IMR-90 (cell line): ENCODE measurements at regions not wholly inside any gene's neighbourhood (a gene's known extent, or its start where the extent isn't known, plus 50 kb on each side); places are given as distances from the start of the nearest gene placed in this dataset.

Source experiments
- ATAC-seq: fragments of 200-7000 bp; cut with Tn5 transposase; 2 replicates; pipeline ENCODE4 v1.9.1; 2020; ENCODE audit warnings: low read depth, mild to moderate bottlenecking, moderate library complexity
- BruUV-seq: library from RNA; stranded (reverse); fragments of 400-500 nt; replicated peaks from 2 replicates; lab custom pipeline; 2021; lab: Mats Ljungman, UMichigan
- CTCF ChIA-PET: fragments of 300-600 bp; formaldehyde crosslinking; extraction: SDS; loops from one replicate; lab custom pipeline; 2021; ENCODE audit warnings: antibody characterized with exemption; lab: Yijun Ruan, JAX
- POLR2A ChIA-PET: fragments of 300-600 bp; sonication (Branson Sonifier 250); formaldehyde crosslinking; loops from one replicate; lab custom pipeline; 2022; ENCODE audit warnings: antibody characterized with exemption; ENCODE audit not compliant: unreplicated experiment; lab: Charles Lee
- DNase-seq: peaks from one replicate; pipeline ENCODE4 v3.0.0; 2013
- H2AFZ ChIP-seq: replicated peaks from 2 replicates; pipeline ENCODE3; 2013; ENCODE audit warnings: low read length, mild to moderate bottlenecking; ENCODE audit not compliant: poor library complexity
- H2AK5ac ChIP-seq: 2 replicates; pipeline ENCODE4 v1.6.1; 2013; ENCODE audit warnings: low read depth, low read length, inconsistent platforms
- H2AK9ac ChIP-seq: replicated peaks from 2 replicates; pipeline ENCODE3; 2013; ENCODE audit warnings: mild to moderate bottlenecking, low read depth, low read length, moderate library complexity; ENCODE audit not compliant: poor library complexity
- H2BK120ac ChIP-seq: 2 replicates; pipeline ENCODE4 v1.6.1; 2013; ENCODE audit warnings: low read depth, low read length, inconsistent platforms
- H2BK15ac ChIP-seq: 3 replicates; pipeline ENCODE4 v1.6.1; 2013; ENCODE audit warnings: low read depth, low read length, inconsistent platforms
- H2BK20ac ChIP-seq: 2 replicates; pipeline ENCODE4 v1.6.1; 2013; ENCODE audit warnings: low read depth, mild to moderate bottlenecking, inconsistent platforms, low read length, moderate library complexity
- H2BK5ac ChIP-seq: 2 replicates; pipeline ENCODE4 v1.6.1; 2013; ENCODE audit warnings: mild to moderate bottlenecking, low read depth, low read length, inconsistent platforms; ENCODE audit not compliant: poor library complexity, severe bottlenecking
- H3K14ac ChIP-seq: replicated peaks from 2 replicates; pipeline ENCODE4 v1.6.1; 2013; ENCODE audit warnings: low read depth, low read length, inconsistent platforms
- H3K18ac ChIP-seq: 2 replicates; pipeline ENCODE4 v1.6.1; 2013; ENCODE audit warnings: low read depth, low read length, control low read depth
- H3K23ac ChIP-seq: 2 replicates; pipeline ENCODE4 v1.6.1; 2013; ENCODE audit warnings: low read depth, low read length, inconsistent platforms
- H3K27ac ChIP-seq: 2 replicates; pipeline ENCODE4 v1.5.1; 2013; ENCODE audit warnings: mild to moderate bottlenecking, control low read depth, low read length; ENCODE audit not compliant: insufficient read depth
- H3K27me3 ChIP-seq: 2 replicates; pipeline ENCODE4 v1.6.1; 2013; ENCODE audit warnings: low read length; ENCODE audit not compliant: control insufficient read depth, insufficient read depth
- H3K36me3 ChIP-seq: 2 replicates; pipeline ENCODE4 v1.6.1; 2013; ENCODE audit warnings: low read length, mixed read lengths; ENCODE audit not compliant: control insufficient read depth, insufficient read depth
- H3K4ac ChIP-seq: 2 replicates; pipeline ENCODE4 v1.6.1; 2013; ENCODE audit warnings: low read depth, low read length, inconsistent platforms
- H3K4me1 ChIP-seq: 2 replicates; pipeline ENCODE4 v1.6.1; 2013; ENCODE audit warnings: low read length, mixed read lengths; ENCODE audit not compliant: control insufficient read depth, insufficient read depth
- H3K4me2 ChIP-seq: 2 replicates; pipeline ENCODE4 v1.6.1; 2013; ENCODE audit warnings: low read depth, mild to moderate bottlenecking, control low read depth, low read length, moderate library complexity
- H3K4me3 ChIP-seq: 2 replicates; pipeline ENCODE4 v1.5.1; 2013; ENCODE audit warnings: low read depth, mild to moderate bottlenecking, control low read depth, low read length, moderate library complexity; ENCODE audit not compliant: insufficient read depth
- H3K56ac ChIP-seq: 2 replicates; pipeline ENCODE4 v1.6.1; 2013; ENCODE audit warnings: low read length, inconsistent platforms; ENCODE audit not compliant: insufficient read depth; ENCODE audit errors: extremely low read depth
- H3K79me1 ChIP-seq, 2 experiments: 2 replicates each; pipeline ENCODE4 v1.6.1; 2013; ENCODE audit warnings: low read length in 2 of 2, inconsistent platforms in 1 of 2, low read depth in 1 of 2
- H3K9ac ChIP-seq: 2 replicates; pipeline ENCODE4 v1.6.1; 2013; ENCODE audit warnings: low read depth, low read length, control low read depth
- H3K9me1 ChIP-seq: 2 replicates; pipeline ENCODE4 v1.6.1; 2013; ENCODE audit warnings: low read length, inconsistent platforms; ENCODE audit not compliant: insufficient read depth
- H3K9me3 ChIP-seq: 2 replicates; pipeline ENCODE4 v1.6.1; 2013; ENCODE audit warnings: low read length; ENCODE audit not compliant: control insufficient read depth, insufficient read depth
- H4K20me1 ChIP-seq: 2 replicates; pipeline ENCODE4 v1.6.1; 2013; ENCODE audit warnings: low read length, inconsistent platforms; ENCODE audit not compliant: insufficient read depth
- H4K5ac ChIP-seq: 2 replicates; pipeline ENCODE4 v1.6.1; 2013; ENCODE audit warnings: mild to moderate bottlenecking, low read depth, low read length, control low read depth
- H4K8ac ChIP-seq, 2 experiments: 2 replicates each; pipeline ENCODE4 v1.6.1; 2013; ENCODE audit warnings: low read depth in 2 of 2, low read length in 2 of 2, control low read depth in 1 of 2, inconsistent platforms in 1 of 2
- H4K91ac ChIP-seq: 2 replicates; pipeline ENCODE4 v1.6.1; 2013; ENCODE audit warnings: low read depth, low read length, inconsistent platforms; ENCODE audit not compliant: insufficient read depth
- BHLHE40 ChIP-seq: fragments of 150-350 bp; IDR thresholded peaks from 2 replicates; pipeline ENCODE4 v1.6.1; 2016; ENCODE audit warnings: mild to moderate bottlenecking, low read depth, low read length
- CEBPB ChIP-seq: IDR thresholded peaks from 2 replicates; pipeline ENCODE4 v1.6.1; 2012; ENCODE audit warnings: low read depth, low read length, improper control_type of control experiment
- CHD1 ChIP-seq: IDR thresholded peaks from 2 replicates; pipeline ENCODE4 v1.6.1; 2012; ENCODE audit warnings: low read depth, low read length, improper control_type of control experiment
- FOS ChIP-seq: fragments of 150-350 bp; IDR thresholded peaks from 2 replicates; pipeline ENCODE4 v1.6.1; 2016; ENCODE audit warnings: low read depth, low read length
- MAFK ChIP-seq: IDR thresholded peaks from 2 replicates; pipeline ENCODE4 v1.6.1; 2012; ENCODE audit warnings: low read depth, low read length, improper control_type of control experiment
- MAZ ChIP-seq: IDR thresholded peaks from 2 replicates; pipeline ENCODE4 v1.6.1; 2012; ENCODE audit warnings: low read depth, mild to moderate bottlenecking, low read length, improper control_type of control experiment, moderate library complexity, borderline replicate concordance
- MXI1 ChIP-seq: IDR thresholded peaks from 2 replicates; pipeline ENCODE4 v1.6.1; 2012; ENCODE audit warnings: low read depth, mild to moderate bottlenecking, low read length, moderate library complexity, borderline replicate concordance
- NFE2L2 ChIP-seq: fragments of 150-350 bp; IDR thresholded peaks from 2 replicates; pipeline ENCODE4 v1.6.1; 2016; ENCODE audit warnings: low read depth, mild to moderate bottlenecking, low read length
- RAD21 ChIP-seq: IDR thresholded peaks from 2 replicates; pipeline ENCODE4 v1.6.1; 2012; ENCODE audit warnings: low read length, improper control_type of control experiment
- RCOR1 ChIP-seq: IDR thresholded peaks from 2 replicates; pipeline ENCODE4 v1.6.1; 2012; ENCODE audit warnings: mild to moderate bottlenecking, low read length, improper control_type of control experiment; ENCODE audit not compliant: insufficient replicate concordance
- RFX5 ChIP-seq: IDR thresholded peaks from 2 replicates; pipeline ENCODE4 v1.8.0; 2012; ENCODE audit warnings: low read depth, mild to moderate bottlenecking, low read length, moderate library complexity
- SMC3 ChIP-seq: fragments of 150-350 bp; IDR thresholded peaks from 2 replicates; pipeline ENCODE4 v1.6.1; 2016; ENCODE audit warnings: low read depth, mild to moderate bottlenecking, antibody characterized with exemption, low read length, moderate library complexity
- WGBS, 2 experiments: methylation state at CpG; one replicate each; pipeline versions ENCODE4 v1.1.5 to v1.1.7; 2013; ENCODE audit warnings: missing lambda C conversion rate in 2 of 2; ENCODE audit not compliant: insufficient read length in 1 of 2; ENCODE audit errors: extremely low coverage in 2 of 2; 5-methylcytosine and 5-hydroxymethylcytosine counted together
- dilution Hi-C: fragments of 300-500 bp; cut with HindIII; formaldehyde crosslinking; loops from one replicate; pipeline ENCODE4 v1.14.3; 2018; ENCODE audit warnings: low sequenced_read_pairs; ENCODE audit not compliant: unreplicated experiment
- in situ Hi-C: fragments of 300-500 bp; cut with MboI; formaldehyde crosslinking; loops from 3 replicates; pipeline ENCODE4 v1.14.3; 2019; ENCODE audit warnings: low sequenced_read_pairs, inconsistent platforms, mixed read lengths
- intact Hi-C: fragments of 100-400 bp; cut with micrococcal nuclease; formaldehyde crosslinking; loops from 2 replicates; pipeline ENCODE4 v1.10.0; 2022
- TF ChIP-seq, protein P1 (sequence below): fragments of 150-350 bp; IDR thresholded peaks from 2 replicates; pipeline ENCODE4 v1.6.1; 2017; ENCODE audit warnings: mild to moderate bottlenecking, antibody characterized with exemption, low read length, low read depth
- TF ChIP-seq, protein P2 (sequence below): conservative IDR thresholded peaks from 2 replicates; pipeline ENCODE4 v1.5.1; 2012; ENCODE audit warnings: mild to moderate bottlenecking, low read depth, low read length, improper control_type of control experiment

DNA sequence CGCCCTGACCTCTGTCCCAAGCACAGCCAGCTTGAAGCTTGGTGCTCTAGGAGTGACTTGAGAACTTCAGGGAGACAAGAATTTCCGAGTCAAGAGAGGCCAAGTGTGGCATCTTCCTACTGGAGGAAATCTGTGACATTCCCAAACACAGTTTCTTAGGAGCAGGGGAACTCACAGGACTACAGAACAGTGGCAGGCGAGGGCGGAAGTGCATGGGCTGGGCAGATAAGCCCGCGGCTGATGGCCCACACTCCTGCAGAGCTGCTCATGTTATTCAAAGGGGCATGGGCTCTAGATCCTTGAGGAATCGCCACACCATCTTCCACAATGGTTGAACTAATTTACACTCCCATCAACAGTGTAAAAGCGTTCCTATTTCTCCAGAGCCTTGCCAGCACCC is 168.8 kb downstream of the KATNAL1 start:
- H2AFZ ChIP-seq: peak overlapping the region; percentile 4
- in situ Hi-C loops: loop anchor here (10.0 to 25.0 kb wide), 3 partner anchors 306 to 899 kb away; no protein-coding TSS in a partner anchor

More for the DNA sequence above, 168.8 kb downstream of the KATNAL1 start:
- 40% methylated on average over 2 of the region's 8 CpGs; no CpG with 5 or more reads in 1 of the 2 experiments for WGBS, 2 experiments
- H2BK20ac ChIP-seq: peak overlapping the region; percentile 35
- no peak overlapping the region for H3K56ac ChIP-seq
- H2BK5ac ChIP-seq: no peak overlapping the region
- H3K79me1 ChIP-seq: no peaks in the 10 kb centered on the region
- H3K4ac ChIP-seq: peak overlapping the region; percentile 81
- no peak overlapping the region for H3K27ac ChIP-seq
- no peaks in the 10 kb centered on the region for H3K9me3 ChIP-seq
- intact Hi-C loops (loop anchor here (10.0 kb wide), 4 partner anchors 166 to 726 kb away; partner anchors contain the start of gene KATNAL1), dilution Hi-C loops (no loop called here)
- ATAC-seq (no peak), DNase-seq (no peak)
- H2AK5ac ChIP-seq: peak overlapping the region; percentile 82
- ChIA-PET CTCF (interaction anchor here (0.6 kb wide), 1 partner anchor 152 kb away, joined by 3 read pairs; no protein-coding TSS in a partner anchor), POLR2A (interaction anchor here (0.6 kb wide), 1 partner anchor 380 kb away, joined by 6 read pairs; no protein-coding TSS in a partner anchor)
- H2BK15ac ChIP-seq: peak overlapping the region; percentile 20; the same call in 1 of the 3 replicates
- H3K36me3 ChIP-seq: no peaks in the 10 kb centered on the region
- BruUV-seq: no TSS peak
- H2AK9ac ChIP-seq: no peak overlapping the region
- H4K91ac ChIP-seq: peak overlapping the region; percentile 56
- peak overlapping the region; percentile 10 for H3K14ac ChIP-seq
- peak overlapping the region in 1 of 2 experiments; percentile 72; a peak in 1 of 4 replicates for H4K8ac ChIP-seq
- peak overlapping the region; percentile 14; the same call in 1 of the 2 replicates for H3K18ac ChIP-seq
- H3K4me1 ChIP-seq: peaks cover 18% of the 10 kb centered on the region
- no peak overlapping the region for H3K4me2 ChIP-seq
- H3K9me1 ChIP-seq: peaks cover 12% of the 10 kb centered on the region
- H3K23ac ChIP-seq: peak overlapping the region; percentile 1; the same call in 1 of the 2 replicates
- peaks cover 14% of the 10 kb centered on the region for H4K20me1 ChIP-seq
- no peak overlapping the region for H4K5ac ChIP-seq
- TF ChIP-seq RCOR1 (no peak), MXI1 (no peak), CEBPB (no peak), FOS (no peak), CHD1 (no peak), MAFK (no peak), SMC3 (no peak), RFX5 (no peak), RAD21 (no peak), MAZ (no peak), NFE2L2 (no peak), BHLHE40 (no peak)
- TF ChIP-seq, protein P1, sequence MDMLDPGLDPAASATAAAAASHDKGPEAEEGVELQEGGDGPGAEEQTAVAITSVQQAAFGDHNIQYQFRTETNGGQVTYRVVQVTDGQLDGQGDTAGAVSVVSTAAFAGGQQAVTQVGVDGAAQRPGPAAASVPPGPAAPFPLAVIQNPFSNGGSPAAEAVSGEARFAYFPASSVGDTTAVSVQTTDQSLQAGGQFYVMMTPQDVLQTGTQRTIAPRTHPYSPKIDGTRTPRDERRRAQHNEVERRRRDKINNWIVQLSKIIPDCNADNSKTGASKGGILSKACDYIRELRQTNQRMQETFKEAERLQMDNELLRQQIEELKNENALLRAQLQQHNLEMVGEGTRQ: no peak
- TF ChIP-seq, protein P2, sequence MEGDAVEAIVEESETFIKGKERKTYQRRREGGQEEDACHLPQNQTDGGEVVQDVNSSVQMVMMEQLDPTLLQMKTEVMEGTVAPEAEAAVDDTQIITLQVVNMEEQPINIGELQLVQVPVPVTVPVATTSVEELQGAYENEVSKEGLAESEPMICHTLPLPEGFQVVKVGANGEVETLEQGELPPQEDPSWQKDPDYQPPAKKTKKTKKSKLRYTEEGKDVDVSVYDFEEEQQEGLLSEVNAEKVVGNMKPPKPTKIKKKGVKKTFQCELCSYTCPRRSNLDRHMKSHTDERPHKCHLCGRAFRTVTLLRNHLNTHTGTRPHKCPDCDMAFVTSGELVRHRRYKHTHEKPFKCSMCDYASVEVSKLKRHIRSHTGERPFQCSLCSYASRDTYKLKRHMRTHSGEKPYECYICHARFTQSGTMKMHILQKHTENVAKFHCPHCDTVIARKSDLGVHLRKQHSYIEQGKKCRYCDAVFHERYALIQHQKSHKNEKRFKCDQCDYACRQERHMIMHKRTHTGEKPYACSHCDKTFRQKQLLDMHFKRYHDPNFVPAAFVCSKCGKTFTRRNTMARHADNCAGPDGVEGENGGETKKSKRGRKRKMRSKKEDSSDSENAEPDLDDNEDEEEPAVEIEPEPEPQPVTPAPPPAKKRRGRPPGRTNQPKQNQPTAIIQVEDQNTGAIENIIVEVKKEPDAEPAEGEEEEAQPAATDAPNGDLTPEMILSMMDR: no peak
- 0 out of 2 replicates have a peak, but pooled peaks cover 2% of the 10 kb centered on the region for H3K27me3 ChIP-seq
- H3K9ac ChIP-seq: no peak overlapping the region
- no peak overlapping the region for H3K4me3 ChIP-seq
- H2BK120ac ChIP-seq: peak overlapping the region; percentile 83
